Posterior cingulate gyrus (tissue), 11 donors: ENCODE measurements at regions not wholly inside any gene's neighbourhood (a gene's known extent, or its start where the extent isn't known, plus 50 kb on each side); places are given as distances from the start of the nearest gene placed in this dataset.

Source experiments
- DNase-seq, 10 donors: peaks; one replicate each; pipeline versions ENCODE4 v3.0.0 to v3.0.0-alpha.2; 2020 to 2021; ENCODE audit warnings: mixed read lengths in 3 of 10
- intact Hi-C: fragments of 100-400 bp; cut with DNase I; formaldehyde crosslinking; loops from one replicate; pipeline ENCODE4 v1.15.1; 2023

DNA sequence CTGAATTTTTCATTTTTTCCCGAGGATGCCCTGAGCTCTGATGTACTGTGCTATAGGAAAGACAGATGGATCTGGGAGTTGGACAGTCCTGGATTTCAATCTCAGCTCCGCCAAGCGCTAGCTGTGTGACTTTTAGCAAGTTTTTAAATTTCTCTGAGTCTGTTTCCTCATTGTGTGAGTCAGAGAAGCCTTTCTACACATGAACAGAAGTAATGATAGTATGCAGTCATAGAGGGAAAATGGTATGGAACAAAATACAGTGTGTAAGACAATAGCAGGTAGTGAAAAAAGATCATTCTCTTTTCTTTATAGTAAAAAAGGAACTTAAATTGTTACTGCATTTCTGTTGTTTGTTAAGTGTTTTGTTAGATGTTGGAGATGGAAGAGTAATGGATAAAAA is 52.4 kb upstream of the PPM1B start:
- DNase-seq, result no peak
- intact Hi-C loops, result no loop called here

DNA sequence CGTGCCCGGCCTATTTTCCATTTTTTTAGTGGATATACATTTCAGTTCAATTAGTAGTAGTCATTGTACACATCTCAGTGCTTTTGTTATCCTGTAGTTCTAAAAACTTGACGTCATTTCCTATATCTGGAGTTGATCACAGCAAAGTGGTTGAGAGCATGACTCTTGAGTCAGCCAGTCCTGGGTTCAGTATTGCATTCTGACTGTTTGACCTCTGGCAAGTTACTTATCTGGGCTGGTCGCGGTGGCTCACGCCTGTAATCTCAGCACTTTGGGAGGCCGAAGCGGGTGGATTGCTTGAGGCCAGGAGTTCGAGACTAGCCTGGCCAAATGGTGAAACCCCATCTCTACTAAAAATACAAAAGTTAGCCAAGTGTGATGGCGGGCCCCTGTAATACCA is 50.4 kb upstream of the PPM1B start:
- DNase-seq, result no peak
- intact Hi-C loops, result no loop called here
